GM23248 (cell line): ENCODE measurements at regions not wholly inside any gene's neighbourhood (a gene's known extent, or its start where the extent isn't known, plus 50 kb on each side); places are given as distances from the start of the nearest gene placed in this dataset.

Experiments used
- DNase-seq: peaks from one replicate; pipeline ENCODE4 v3.0.0-alpha.2; 2015
- H2AFZ ChIP-seq: fragments of 200-600 bp; sonication (generic); 2 replicates; pipeline ENCODE4 v1.6.1; 2016; ENCODE audit warnings: antibody characterized with exemption
- H3F3A ChIP-seq: fragments of 200-600 bp; sonication (generic); 2 replicates; pipeline ENCODE4 v1.6.1; 2016; ENCODE audit warnings: mild to moderate bottlenecking, antibody characterized with exemption, mixed run types; ENCODE audit not compliant: insufficient read depth
- H3K27ac ChIP-seq: fragments of 200-600 bp; sonication (generic); 2 replicates; pipeline ENCODE4 v1.5.1; 2016; ENCODE audit warnings: mild to moderate bottlenecking
- H3K27me3 ChIP-seq: fragments of 200-600 bp; sonication (generic); replicated peaks from 2 replicates; pipeline ENCODE4 v1.6.1; 2016; ENCODE audit warnings: mild to moderate bottlenecking; ENCODE audit not compliant: insufficient read depth
- H3K36me3 ChIP-seq: fragments of 200-600 bp; sonication (generic); 2 replicates; pipeline ENCODE4 v1.6.1; 2016; ENCODE audit warnings: low read depth, mild to moderate bottlenecking
- H3K4me1 ChIP-seq: fragments of 200-600 bp; sonication (generic); 2 replicates; pipeline ENCODE4 v1.6.1; 2016; ENCODE audit warnings: mild to moderate bottlenecking; ENCODE audit not compliant: insufficient read depth
- H3K4me2 ChIP-seq: fragments of 200-600 bp; sonication (generic); one replicate; pipeline ENCODE4 v1.6.1; 2016; ENCODE audit warnings: mild to moderate bottlenecking; ENCODE audit not compliant: unreplicated experiment
- H3K4me3 ChIP-seq: fragments of 200-600 bp; sonication (generic); 2 replicates; pipeline ENCODE4 v1.5.1; 2016; ENCODE audit warnings: mild to moderate bottlenecking
- H3K79me2 ChIP-seq: fragments of 200-600 bp; sonication (generic); 2 replicates; pipeline ENCODE4 v1.6.1; 2016; ENCODE audit warnings: mild to moderate bottlenecking; ENCODE audit not compliant: insufficient read depth
- H3K9ac ChIP-seq: fragments of 200-600 bp; sonication (generic); 2 replicates; pipeline ENCODE4 v1.6.1; 2016; ENCODE audit warnings: mild to moderate bottlenecking
- H3K9me2 ChIP-seq: fragments of 200-600 bp; sonication (generic); 2 replicates; pipeline ENCODE4 v1.6.1; 2016; ENCODE audit warnings: mixed run types, mild to moderate bottlenecking, moderate library complexity; ENCODE audit not compliant: insufficient read depth
- H3K9me3 ChIP-seq: fragments of 200-600 bp; sonication (generic); one replicate; pipeline ENCODE4 v1.6.1; 2017; ENCODE audit warnings: low read depth
- H4K20me1 ChIP-seq: fragments of 200-600 bp; sonication (generic); 2 replicates; pipeline ENCODE4 v1.6.0; 2016; ENCODE audit not compliant: insufficient read depth
- EZH2 ChIP-seq: fragments of 200-600 bp; sonication (generic); IDR thresholded peaks from 2 replicates; pipeline ENCODE4 v1.6.1; 2018; ENCODE audit warnings: antibody characterized with exemption, mild to moderate bottlenecking; ENCODE audit not compliant: insufficient read depth, poor library complexity, severe bottlenecking
- EZH2phosphoT487 ChIP-seq: fragments of 200-600 bp; sonication (generic); IDR thresholded peaks from 2 replicates; pipeline ENCODE4 v1.6.1; 2018; ENCODE audit warnings: antibody characterized with exemption, moderate library complexity, mild to moderate bottlenecking, low read depth; ENCODE audit not compliant: insufficient read depth
- WGBS, 2 experiments: methylation state at CpG; one replicate each; pipeline ENCODE4 v1.1.6; 2015 to 2017; ENCODE audit warnings: low lambda C conversion rate in 2 of 2, low coverage in 1 of 2; ENCODE audit errors: missing lambda C conversion rate in 2 of 2; 5-methylcytosine and 5-hydroxymethylcytosine counted together
- in situ Hi-C: fragments of 300-500 bp; cut with MboI; formaldehyde crosslinking; loops from 2 replicates; pipeline ENCODE4 v1.15.0; 2020

- DNase-seq, result no peak
- Histone ChIP-seq H3K27ac (no peak overlapping the region), H3K4me1 (0 out of 2 replicates have a peak, but pooled peaks cover 3% of the 10 kb centered on the region), H3K4me3 (no peak overlapping the region), H4K20me1 (no peaks in the 10 kb centered on the region), H3K27me3 (no peaks in the 10 kb centered on the region), H3K4me2 (no peak overlapping the region), H3F3A (no peaks in the 10 kb centered on the region), H3K79me2 (no peaks in the 10 kb centered on the region), H3K9me3 (no peaks in the 10 kb centered on the region), H3K9ac (no peak overlapping the region), H3K36me3 (no peaks in the 10 kb centered on the region), H2AFZ (no peak overlapping the region), H3K9me2 (no peaks in the 10 kb centered on the region)
- 38 to 40% methylated on average over 2 of the region's 2 CpGs for WGBS, 2 experiments
- TF ChIP-seq EZH2phosphoT487 (no peak), EZH2 (no peak)
- in situ Hi-C loops, result no loop called here
Observed at GRCh38 chr7:19224951-19225350, 79.7 kb upstream of the FERD3L start.

GRCh38 chr7:19215412-19215811 lies 70.2 kb upstream of the FERD3L start:
- Histone ChIP-seq H3K27me3 (no peaks in the 10 kb centered on the region), H2AFZ (no peak overlapping the region), H3K4me2 (peak overlapping the region; percentile 31), H4K20me1 (no peaks in the 10 kb centered on the region), H3K9ac (no peak overlapping the region), H3K9me2 (no peaks in the 10 kb centered on the region), H3F3A (no peaks in the 10 kb centered on the region), H3K4me1 (peaks cover 10% of the 10 kb centered on the region; the same call in 1 of the 2 replicates), H3K4me3 (no peak overlapping the region), H3K27ac (no peak overlapping the region), H3K9me3 (no peaks in the 10 kb centered on the region), H3K36me3 (no peaks in the 10 kb centered on the region), H3K79me2 (no peaks in the 10 kb centered on the region)
- in situ Hi-C loops, result no loop called here
- DNase-seq, result peak; percentile 84
- no peak for TF ChIP-seq EZH2
- no peak for TF ChIP-seq EZH2phosphoT487

GRCh38 chr7:19213746-19214145 lies 68.5 kb upstream of the FERD3L start:
- no peak overlapping the region for H3K9ac ChIP-seq
- H4K20me1 ChIP-seq, result no peaks in the 10 kb centered on the region
- peaks cover 10% of the 10 kb centered on the region; the same call in 1 of the 2 replicates for H3K4me1 ChIP-seq
- TF ChIP-seq EZH2, result no peak
- no peak for TF ChIP-seq EZH2phosphoT487
- no peaks in the 10 kb centered on the region for H3K9me2 ChIP-seq
- no peaks in the 10 kb centered on the region for H3K36me3 ChIP-seq
- H3K79me2 ChIP-seq, result no peaks in the 10 kb centered on the region
- DNase-seq, result peak; percentile 4
- H3F3A ChIP-seq, result no peaks in the 10 kb centered on the region
- no peaks in the 10 kb centered on the region for H3K9me3 ChIP-seq
- no peak overlapping the region for H3K27ac ChIP-seq
- 60 to 63% methylated on average over 6 of the region's 6 CpGs for WGBS, 2 experiments
- H3K4me2 ChIP-seq, result no peak overlapping the region
- in situ Hi-C loops, result no loop called here
- H3K27me3 ChIP-seq, result no peaks in the 10 kb centered on the region
- no peak overlapping the region for H2AFZ ChIP-seq
- H3K4me3 ChIP-seq, result no peak overlapping the region

DNA sequence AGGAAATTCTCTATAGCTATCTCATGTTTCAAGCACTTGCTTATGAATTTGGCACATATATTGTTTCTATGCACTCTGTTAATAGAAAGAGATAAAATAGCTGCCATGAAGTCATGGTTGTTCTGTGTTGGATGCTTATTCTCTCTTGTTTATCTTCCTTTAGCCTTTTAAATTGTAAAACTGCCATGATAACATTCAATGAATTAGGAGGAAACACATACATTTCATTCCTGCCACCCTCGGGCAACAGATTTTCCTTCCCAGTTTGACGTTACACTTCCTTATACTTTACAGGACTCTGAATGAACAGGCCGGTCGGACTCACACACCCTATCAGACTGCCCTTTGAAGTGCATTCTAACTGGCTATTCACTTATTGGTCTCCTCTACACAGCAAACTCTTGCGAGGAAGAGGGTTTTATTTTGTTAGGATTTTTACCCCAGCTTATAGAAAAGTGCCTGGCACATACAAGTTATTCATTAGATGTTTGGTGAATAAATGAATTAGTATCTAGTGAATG lies 65.7 kb upstream of the FERD3L start:
- 60 to 72% methylated on average over 5 of the region's 5 CpGs for WGBS, 2 experiments
- H3K9me3 ChIP-seq, result no peaks in the 10 kb centered on the region
- in situ Hi-C loops, result no loop called here
- H3K27me3 ChIP-seq, result no peaks in the 10 kb centered on the region
- no peaks in the 10 kb centered on the region for H4K20me1 ChIP-seq
- H2AFZ ChIP-seq, result no peak overlapping the region
- H3K4me1 ChIP-seq, result peaks cover 9% of the 10 kb centered on the region; the same call in 1 of the 2 replicates
- no peaks in the 10 kb centered on the region for H3F3A ChIP-seq
- TF ChIP-seq EZH2 (no peak), EZH2phosphoT487 (no peak)
- no peaks in the 10 kb centered on the region for H3K79me2 ChIP-seq
- no peaks in the 10 kb centered on the region for H3K9me2 ChIP-seq
- no peak overlapping the region for H3K4me3 ChIP-seq
- no peak overlapping the region for H3K9ac ChIP-seq
- no peak overlapping the region for H3K4me2 ChIP-seq
- H3K36me3 ChIP-seq, result no peaks in the 10 kb centered on the region
- H3K27ac ChIP-seq, result no peak overlapping the region
- no peak for DNase-seq

DNA sequence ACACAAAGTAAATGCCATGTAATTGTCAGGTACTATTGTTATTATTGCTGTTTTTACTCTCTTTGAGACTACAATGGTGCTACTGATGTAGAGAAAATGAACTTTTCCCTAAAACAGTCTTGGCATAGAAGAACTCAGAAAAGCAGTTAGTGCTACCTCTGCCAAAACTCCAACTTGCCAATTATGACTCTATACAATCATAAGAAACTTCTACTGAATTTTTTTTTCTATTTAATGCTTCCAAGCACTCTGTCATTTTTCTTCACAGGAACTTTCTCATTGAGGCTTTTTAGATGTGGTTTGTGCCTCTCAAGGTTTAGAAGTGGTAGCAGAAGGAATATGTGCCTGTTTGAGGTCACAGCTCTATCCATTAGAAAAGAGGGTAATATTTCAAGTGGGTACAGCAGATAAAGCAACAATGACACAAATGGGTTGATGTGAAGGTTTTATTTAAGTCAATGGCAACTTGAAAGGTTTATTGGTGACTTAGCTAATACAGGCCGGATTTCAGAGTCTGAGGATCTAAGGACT lies 64.0 kb upstream of the FERD3L start:
- H3K27ac ChIP-seq, result no peak overlapping the region
- H3K9me2 ChIP-seq, result no peaks in the 10 kb centered on the region
- H3K9ac ChIP-seq, result no peak overlapping the region
- TF ChIP-seq EZH2 (no peak), EZH2phosphoT487 (no peak)
- in situ Hi-C loops, result no loop called here
- H3K79me2 ChIP-seq, result no peaks in the 10 kb centered on the region
- no peaks in the 10 kb centered on the region for H3K36me3 ChIP-seq
- DNase-seq, result no peak
- no peaks in the 10 kb centered on the region for H3F3A ChIP-seq
- no peak overlapping the region for H3K4me2 ChIP-seq
- 57 to 64% methylated on average over 1 of the region's 1 CpG for WGBS, 2 experiments
- no peak overlapping the region for H2AFZ ChIP-seq
- H4K20me1 ChIP-seq, result no peaks in the 10 kb centered on the region
- no peaks in the 10 kb centered on the region for H3K27me3 ChIP-seq
- no peak overlapping the region for H3K4me3 ChIP-seq
- no peaks in the 10 kb centered on the region for H3K9me3 ChIP-seq
- no peaks in the 10 kb centered on the region for H3K4me1 ChIP-seq
